ENCODE measurements at regions not wholly inside any gene's neighbourhood (a gene's known extent, or its start where the extent isn't known, plus 50 kb on each side); places are given as distances from the start of the nearest gene placed in this dataset.

DNA sequence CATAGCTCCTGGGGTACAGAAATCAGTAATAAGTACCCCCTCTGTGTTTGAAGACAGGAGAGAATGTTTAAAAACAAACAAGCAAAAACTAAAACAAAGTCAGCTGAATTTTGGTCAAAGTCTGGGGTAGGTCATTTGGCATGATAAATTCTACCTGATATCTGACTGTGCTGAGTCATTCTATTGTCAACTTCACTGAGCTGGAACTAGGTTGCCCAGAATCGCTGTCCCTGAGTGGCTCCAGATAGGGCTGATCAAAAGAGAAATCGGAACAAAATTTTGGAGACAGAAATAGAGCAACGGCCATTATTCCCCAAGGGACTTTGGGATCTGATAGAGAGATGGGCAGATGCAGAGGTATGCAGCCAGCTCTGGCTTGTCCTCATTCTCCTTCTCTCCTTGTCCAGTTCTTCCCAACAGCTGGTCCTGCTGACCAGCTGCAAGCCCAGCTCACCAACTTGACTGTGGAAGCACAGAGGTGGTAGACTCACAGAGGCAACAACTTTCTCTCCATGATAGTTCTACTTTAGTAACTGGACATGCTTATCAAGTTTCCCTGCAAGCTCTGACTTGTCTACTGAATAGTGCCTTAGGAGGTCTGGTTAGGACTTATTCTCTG lies 57.3 kb upstream of the MYRIP start:
- DNase-seq = no peak

DNA sequence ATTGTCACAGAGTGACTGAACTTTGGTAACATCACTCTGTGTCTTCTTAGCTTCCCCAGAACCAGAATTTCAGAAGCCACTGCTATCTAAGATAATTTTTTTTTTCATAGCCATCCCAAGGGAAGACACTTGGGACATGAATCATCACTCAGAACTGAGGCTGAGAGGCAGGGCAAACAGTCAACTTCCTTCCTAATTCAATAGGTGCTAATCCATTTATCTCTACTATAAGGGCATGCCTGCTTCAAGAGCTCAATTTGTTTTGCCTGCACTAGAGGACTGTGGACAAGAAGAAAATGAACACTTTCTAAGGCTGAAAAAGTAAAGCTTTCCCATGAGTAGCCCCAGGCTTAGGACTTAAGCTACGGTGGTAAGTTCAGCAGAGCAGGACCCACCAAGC lies 56.7 kb upstream of the MYRIP start:
- DNase-seq = no peak

GRCh38 chr3:39753391-39753790 lies 56.0 kb upstream of the MYRIP start:
- DNase-seq = no peak

- DNase-seq = no peak
Observed at GRCh38 chr3:39754549-39754948, 54.9 kb upstream of the MYRIP start.

GRCh38 chr3:39755100-39755499 lies 54.3 kb upstream of the MYRIP start:
- DNase-seq = no peak

GRCh38 chr3:39757307-39757706 lies 52.1 kb upstream of the MYRIP start:
- DNase-seq = no peak

Data from kidney glomerular epithelial cell (primary cell).